ENCODE measurements at regions not wholly inside any gene's neighbourhood (a gene's known extent, or its start where the extent isn't known, plus 50 kb on each side); places are given as distances from the start of the nearest gene placed in this dataset.

GRCh38 chr22:26842103-26842502 lies 184.7 kb downstream of the MIAT start:
- DNase-seq (ENCODE audit: low spot score) (no peak), ATAC-seq (ENCODE audit: low FRiP score) (no peak)
- no peak for TF ChIP-seq CTCF (IDR thresholded peaks at IDR 0.05)

GRCh38 chr22:26845021-26845743 lies 187.8 kb downstream of the MIAT start:
- TF ChIP-seq CTCF (IDR thresholded peaks at IDR 0.05), result no peak
- ATAC-seq (ENCODE audit: low FRiP score), result no peak
- DNase-seq (ENCODE audit: low spot score), result no peak

DNA sequence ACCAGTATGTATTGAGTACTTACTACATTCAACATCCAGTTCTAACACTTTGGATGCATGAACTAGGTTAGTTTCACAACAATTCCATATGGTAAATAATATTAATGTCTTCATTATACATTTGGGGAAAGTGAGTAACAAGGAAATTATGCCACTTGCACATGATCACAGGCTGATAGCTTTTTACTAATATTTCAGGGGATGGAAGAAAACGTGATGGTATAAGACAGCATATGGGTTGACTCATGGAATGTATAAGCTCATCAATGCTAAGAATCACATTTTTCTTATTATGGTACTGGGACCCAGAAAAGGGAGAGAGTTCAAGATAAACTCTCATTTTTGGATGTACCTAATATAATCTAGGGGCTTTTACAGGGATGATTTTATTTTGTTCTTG lies 188.7 kb downstream of the MIAT start:
- no peak for TF ChIP-seq CTCF (IDR thresholded peaks at IDR 0.05)
- no peak for ATAC-seq (ENCODE audit: low FRiP score)
- DNase-seq (ENCODE audit: low spot score), result no peak

GRCh38 chr22:26846645-26847044 lies 189.3 kb downstream of the MIAT start:
- ATAC-seq (ENCODE audit: low FRiP score) (no peak), DNase-seq (ENCODE audit: low spot score) (no peak)
- no peak for TF ChIP-seq CTCF (IDR thresholded peaks at IDR 0.05)

DNA sequence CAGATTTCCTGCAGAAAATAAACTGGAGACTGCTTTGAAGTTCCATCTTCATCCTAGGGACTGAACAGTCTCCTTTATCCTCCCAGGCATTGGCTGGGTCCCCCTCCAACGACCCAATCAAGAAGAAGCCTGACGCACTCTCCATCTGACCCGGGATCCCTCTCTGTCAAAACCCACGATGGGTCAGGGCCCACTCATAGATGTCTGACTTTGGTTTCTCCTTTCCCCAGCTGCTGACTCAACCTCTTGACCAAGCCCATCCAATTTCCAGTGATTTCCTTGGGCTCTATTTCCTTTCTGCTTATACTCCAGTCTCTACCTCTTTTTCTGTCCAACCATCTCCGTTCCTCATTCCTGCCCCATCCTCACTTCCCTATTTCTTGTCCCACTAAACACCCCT lies 189.7 kb downstream of the MIAT start:
- no peak for DNase-seq (ENCODE audit: low spot score)
- ATAC-seq (ENCODE audit: low FRiP score), result no peak
- TF ChIP-seq CTCF (IDR thresholded peaks at IDR 0.05), result no peak

GRCh38 chr22:26847816-26848215 lies 190.4 kb downstream of the MIAT start:
- no peak for TF ChIP-seq CTCF (IDR thresholded peaks at IDR 0.05)
- no peak for DNase-seq (ENCODE audit: low spot score)
- ATAC-seq (ENCODE audit: low FRiP score), result no peak

- DNase-seq (ENCODE audit: low spot score) (no peak), ATAC-seq (ENCODE audit: low FRiP score) (no peak)
- TF ChIP-seq CTCF (IDR thresholded peaks at IDR 0.05), result no peak
Observed at GRCh38 chr22:26848244-26848920, 191.0 kb downstream of the MIAT start.
